ENCODE measurements at regions not wholly inside any gene's neighbourhood (a gene's known extent, or its start where the extent isn't known, plus 50 kb on each side); places are given as distances from the start of the nearest gene placed in this dataset.
"Not testable (repeated sequence)": the region's sequence is repeated elsewhere in the genome, so short reads cannot be mapped to it uniquely, and the experiment has no call there.

DNA sequence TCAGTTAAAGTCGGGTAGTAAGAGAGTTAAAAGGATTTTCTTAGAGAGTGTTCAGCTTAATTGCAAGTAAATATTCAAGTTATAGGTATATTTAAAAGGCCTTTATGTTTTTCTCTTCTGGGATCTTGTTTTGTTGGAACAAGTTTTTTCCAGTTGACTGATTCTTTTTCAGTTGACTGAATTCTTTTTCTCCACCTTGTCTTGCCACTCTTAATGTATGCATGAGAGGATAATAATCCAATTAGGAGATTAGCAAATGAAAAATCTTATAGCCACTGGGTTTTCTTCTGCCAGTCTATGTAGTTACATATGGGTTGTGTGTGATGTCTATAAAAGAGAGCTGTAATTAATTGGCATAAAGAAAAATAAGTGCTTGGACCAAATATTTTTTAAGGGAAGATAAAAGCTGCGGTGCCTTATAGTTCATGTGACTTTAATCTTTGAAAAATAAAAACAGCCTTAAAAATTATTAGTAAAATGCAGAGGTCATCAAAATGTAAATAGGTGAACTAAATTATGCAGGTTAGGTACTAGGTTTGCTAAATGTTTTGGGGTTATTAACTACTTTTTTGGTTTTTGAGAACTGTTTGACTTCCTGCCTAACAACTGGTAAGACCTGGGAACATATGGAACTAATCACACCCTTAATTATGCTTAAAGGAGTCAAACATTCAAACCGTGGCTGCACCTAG is 367.2 kb downstream of the HTR1B start:
- intact Hi-C loops (cut with DNase I): no loop called here
- DNase-seq (ENCODE audit: low spot score): no peak

DNA sequence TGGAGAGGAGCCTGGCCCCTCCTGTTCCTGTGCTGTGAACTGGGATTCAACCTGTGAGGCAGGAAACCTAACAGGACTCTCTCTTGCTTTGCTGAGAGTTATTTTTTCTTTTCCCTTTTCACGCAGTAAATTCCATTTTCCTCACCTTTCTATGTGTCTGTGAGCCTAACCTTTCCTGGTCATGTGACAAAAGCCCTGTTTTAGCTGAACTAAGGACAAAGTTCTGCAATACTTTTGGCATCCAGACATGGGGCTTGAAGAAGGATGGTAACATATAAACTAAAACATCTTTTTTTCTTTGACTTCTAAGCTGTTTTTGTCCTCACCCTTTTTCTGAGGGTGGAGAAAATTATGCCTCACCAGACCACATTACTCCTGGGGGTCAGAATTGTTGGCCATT is 368.5 kb downstream of the HTR1B start:
- intact Hi-C loops (cut with DNase I): no loop called here

DNA sequence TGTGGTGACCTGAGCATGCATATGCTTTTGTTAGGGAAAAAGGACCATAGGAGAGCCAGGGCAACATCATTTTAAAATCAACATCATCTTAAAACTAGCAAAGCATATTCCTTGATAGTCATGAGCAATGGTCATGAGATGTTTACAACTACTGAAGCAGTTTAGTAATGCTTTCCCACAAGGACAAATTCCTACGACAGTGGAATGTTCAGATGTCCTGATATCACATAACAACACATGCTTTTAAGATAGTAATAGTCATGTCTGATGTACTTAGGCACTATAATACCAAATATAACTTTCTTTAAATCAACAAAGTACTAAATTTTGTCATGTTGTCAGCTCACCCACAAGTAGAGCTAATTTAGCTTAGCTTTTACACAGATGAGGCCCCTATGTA is 370.3 kb downstream of the HTR1B start:
- intact Hi-C loops (cut with DNase I): no loop called here
- DNase-seq (ENCODE audit: low spot score): no peak

More for the DNA sequence above, 368.5 kb downstream of the HTR1B start:
- no peak for DNase-seq (ENCODE audit: low spot score)

DNA sequence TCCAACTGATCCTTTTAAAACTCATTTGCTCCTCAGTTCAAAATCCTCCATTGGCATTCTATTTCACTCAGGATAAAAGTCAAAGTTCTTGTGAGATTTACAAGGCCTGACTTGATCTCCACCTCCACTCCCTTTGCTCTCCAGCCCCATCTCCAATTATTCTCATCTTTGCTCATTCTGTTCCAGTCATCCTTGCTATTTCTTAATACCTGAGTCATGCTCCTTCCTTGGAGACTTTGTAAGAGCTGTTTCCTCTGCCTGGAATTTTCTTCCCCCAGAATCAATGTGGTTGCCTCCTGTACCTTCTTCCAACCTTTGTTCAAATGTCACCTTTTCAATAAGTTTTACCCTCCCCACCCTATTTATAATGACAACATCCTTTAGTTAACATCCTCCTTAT is 373.5 kb downstream of the HTR1B start:
- DNase-seq (ENCODE audit: low spot score): no peak
- intact Hi-C loops (cut with DNase I): no loop called here

DNA sequence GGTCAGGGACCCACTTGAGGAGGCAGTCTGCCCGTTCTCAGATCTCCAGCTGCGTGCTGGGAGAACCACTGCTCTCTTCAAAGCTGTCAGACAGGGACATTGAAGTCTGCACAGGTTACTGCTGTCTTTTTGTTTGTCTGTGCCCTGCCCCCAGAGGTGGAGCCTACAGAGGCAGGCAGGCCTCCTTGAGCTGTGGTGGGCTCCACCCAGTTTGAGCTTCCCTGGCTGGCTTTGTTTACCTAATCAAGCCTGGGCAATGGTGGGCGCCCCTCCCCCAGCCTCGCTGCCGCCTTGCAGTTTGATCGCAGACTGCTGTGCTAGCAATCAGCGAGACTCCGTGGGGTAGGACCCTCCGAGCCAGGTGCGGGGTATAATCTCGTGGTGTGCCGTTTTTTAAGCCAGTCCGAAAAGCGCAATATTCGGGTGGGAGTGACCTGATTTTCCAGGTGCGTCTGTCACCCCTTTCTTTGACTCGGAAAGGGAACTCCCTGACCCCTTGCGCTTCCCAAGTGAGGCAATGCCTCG is 375.4 kb downstream of the HTR1B start:
- DNase-seq (ENCODE audit: low spot score); intact Hi-C loops (cut with DNase I): not testable (repeated sequence)

DNA sequence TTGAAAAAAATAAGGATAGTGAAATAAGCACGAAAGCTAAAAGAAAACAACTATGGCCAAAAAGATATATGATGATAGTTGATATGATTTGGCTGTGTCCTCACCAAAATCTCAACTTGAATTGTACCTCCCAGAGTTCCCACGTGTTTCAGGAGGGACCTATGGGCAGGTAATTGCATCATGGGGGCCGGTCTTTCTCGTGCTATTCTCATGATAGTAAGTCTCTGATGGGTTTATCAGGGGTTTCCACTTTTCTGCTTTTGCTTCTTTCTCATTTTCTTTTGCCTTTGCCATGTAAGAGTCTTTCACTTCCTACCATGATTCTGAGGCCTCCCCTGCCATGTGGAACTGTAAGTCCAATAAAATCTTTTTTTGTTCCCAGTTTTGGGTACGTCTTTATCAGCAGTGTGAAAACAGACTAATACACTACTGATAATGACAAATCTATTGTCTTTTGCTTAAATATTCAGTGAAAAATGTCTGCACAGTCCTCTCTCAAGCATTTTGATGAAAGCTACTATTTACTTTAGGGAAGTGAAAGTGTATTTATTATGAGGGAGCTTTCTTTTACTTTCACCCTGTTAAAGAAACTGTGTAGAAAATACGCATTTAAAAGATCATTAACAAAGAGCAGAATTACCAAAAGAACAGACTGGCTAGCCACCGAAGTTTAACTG is 389.1 kb downstream of the HTR1B start:
- DNase-seq (ENCODE audit: low spot score): no peak
- intact Hi-C loops (cut with DNase I): no loop called here

DNA sequence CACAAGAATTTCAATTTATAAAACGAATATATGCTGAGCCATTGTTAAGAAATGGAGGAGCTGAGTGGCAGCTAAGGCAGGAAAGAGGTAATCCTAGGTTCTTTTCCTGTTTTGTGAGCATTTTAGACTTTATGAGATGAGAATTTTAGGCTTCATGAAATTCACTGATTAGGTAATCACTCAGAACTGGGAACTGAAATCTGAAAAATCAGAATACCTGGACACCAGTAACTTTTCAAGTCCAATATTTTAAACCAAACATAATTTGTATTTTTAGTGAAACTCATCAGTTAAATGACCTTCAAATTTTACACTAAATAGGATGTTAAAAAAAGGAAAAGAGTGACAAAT is 389.9 kb downstream of the HTR1B start:
- intact Hi-C loops (cut with DNase I): no loop called here
- no peak for DNase-seq (ENCODE audit: low spot score)

DNA sequence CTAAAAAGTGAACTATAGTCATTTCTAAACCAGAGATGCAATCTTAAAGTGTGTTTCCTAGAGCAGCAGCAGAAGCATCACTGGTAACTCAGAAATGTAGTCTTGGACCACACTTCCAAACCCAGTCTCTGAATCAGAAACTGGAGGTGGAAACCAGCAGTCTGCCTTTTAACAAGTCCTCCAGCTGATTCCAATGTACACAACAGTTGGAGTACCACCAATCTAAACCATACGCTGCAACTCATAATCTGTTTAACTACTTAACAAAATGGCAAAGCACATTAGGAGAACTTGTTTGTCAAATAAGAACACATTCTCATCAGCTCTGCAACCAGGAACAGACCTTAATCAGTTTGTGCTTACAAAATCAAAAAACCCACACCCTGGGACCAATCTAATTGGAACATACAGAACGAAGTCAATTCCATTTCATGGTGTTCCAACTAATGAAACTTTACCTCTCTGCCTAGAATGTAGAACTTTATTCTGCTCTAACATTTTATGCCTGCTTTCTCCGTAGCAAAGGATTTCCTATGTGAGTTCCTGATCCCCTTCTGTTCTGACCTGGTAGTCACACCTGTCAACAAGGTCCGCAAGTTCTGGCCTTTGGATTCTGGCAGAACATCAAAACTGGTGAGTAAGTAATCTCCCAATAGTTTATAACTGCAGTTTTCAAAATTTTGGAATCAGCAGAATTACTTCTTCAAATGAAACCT is 390.4 kb downstream of the HTR1B start:
- DNase-seq (ENCODE audit: low spot score): no peak
- intact Hi-C loops (cut with DNase I): no loop called here

DNA sequence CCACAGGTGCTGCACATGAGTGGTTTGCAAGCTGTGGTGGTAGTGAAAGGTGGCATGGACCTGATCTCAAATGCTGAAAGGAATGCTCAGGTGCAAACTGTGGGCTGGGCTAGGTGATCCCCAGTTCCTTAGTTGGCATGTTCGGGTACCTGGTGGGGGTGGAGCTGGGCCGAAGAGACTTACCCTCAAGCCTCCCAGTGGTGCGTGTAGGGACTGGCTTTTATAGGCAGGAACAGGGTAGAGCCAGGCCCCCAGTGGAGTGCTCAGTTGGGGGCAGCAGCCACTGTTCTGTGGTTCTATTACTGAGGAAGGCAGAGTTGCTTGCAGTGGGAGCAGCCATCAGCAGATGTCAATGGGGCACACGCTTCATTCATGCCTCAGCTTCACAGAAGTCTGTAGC is 399.8 kb downstream of the HTR1B start:
- DNase-seq (ENCODE audit: low spot score): no peak
- intact Hi-C loops (cut with DNase I): no loop called here

DNA sequence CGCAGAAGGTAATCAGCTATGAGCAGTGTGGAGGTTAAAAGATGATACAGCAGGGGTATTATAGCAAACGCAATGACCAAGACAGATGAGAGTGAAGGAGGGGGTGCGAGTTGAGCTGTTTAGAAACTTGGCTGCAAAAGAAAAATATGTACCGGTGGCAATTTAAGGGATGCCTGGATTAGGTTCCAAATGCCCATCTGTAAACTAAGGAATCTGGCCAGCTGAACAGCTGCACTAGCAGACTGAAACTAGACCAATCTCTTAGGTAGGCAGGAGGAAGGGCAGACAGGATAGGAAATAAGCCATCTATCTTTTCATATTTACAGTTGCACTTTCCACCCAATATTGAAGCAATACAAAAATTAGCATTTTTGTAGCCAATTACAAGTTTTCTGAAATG is 407.6 kb downstream of the HTR1B start:
- intact Hi-C loops (cut with DNase I): no loop called here
- no peak for DNase-seq (ENCODE audit: low spot score)

DNA sequence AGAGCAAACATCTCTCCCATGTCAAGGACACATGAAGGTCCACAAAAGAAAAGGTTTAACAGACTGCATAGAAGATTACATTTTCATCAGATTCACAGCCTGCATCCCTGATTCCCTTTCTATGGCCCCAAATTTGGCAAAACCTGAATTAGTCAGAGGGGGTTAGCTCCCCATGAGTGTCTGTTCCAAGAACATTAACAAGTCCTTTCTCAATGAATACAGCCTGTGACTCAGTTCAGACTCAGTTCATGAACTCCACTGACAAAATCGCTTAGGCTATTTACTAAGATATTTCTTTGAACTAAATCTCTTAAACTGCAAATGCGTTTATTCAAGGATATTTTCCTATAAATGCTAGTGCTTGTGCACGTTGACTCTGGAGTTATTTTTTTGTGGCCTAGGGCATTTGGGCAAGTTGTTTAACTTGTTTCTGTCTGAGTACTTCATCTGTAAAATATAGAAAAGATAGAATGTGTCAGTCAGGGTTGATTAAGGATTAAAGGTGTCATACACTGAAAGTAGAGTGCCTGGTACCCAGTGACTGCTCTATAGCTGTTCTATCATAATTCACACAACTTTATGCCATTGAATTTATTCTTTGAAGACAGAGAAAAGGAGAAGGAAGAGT is 422.6 kb downstream of the HTR1B start:
- DNase-seq (ENCODE audit: low spot score): no peak
- intact Hi-C loops (cut with DNase I): no loop called here

DNA sequence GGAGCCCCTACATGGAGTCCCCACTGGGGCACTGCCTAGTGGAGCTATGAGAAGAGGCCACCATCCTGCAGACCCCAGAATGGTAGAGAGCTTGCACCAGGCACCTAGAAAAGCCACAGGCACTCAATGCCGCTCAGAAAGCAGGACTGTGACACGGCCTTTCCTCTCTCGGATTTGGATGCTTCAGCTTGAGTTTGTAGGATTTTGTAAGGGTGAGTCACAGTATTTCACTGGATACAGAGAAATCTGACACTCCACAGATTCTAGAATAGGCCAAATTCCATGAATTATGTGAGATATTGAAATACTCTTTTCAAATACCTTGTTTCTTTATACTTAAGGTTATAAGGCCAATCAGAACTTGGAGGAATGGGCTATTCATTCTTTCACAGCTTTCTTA is 424.5 kb downstream of the HTR1B start:
- intact Hi-C loops (cut with DNase I): no loop called here
- DNase-seq (ENCODE audit: low spot score): no peak

DNA sequence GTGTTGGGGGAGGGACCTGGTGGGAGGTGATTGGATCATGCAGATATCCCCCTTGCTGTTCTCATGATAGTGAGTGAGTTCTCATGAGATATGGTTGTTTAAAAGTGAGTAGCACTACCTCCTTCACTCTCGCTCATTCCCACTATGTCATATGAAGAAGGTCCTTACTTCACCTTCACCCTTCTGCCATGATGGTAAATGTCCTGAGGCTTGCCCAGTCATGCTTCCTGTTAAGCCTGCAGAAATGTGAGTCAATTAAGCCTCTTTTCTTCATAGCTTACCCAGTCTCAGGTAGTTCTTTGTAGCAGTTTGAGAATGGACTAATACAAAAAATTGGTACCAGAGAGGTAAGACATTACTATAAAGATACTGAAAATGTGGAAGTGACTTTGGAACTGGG is 425.9 kb downstream of the HTR1B start:
- DNase-seq (ENCODE audit: low spot score): no peak
- intact Hi-C loops (cut with DNase I): no loop called here

DNA sequence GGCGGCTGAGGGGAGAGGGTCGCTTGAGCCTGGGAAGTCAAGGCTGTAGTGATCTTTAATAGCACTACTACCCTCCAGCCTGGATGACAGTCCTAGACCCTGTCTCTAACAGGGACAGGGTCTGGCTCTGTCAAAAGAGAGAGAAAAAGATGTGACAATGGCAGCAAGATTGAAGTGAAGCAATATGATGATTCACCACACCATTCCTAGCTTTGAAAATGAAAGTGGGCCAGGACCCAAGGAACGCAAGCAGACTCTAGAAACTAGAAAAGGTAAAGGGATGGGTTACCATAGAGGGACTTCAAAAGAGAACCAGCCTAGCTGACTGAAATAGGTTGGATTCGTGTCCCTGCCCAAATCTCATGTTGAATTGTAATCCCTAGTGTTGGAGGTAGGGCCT is 426.9 kb downstream of the HTR1B start:
- intact Hi-C loops (cut with DNase I): no loop called here
- no peak for DNase-seq (ENCODE audit: low spot score)

DNA sequence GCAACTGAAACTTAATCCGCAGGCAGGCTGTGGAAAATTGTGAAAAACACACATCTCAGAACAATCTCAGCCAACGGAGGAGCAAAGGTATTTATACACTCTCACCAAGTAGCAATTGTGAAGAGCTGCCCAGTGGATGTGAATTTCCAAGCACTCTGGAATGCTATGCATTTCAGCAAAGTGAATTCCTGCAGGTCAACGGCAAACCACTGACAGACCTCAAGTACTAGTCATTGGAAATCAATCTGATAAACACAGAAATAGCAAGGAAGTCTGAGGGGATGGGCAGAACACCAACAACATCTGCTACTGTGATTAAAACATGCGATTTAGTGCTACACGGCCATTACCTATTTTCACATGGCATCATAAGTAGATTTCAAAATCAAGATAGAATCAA is 429.1 kb downstream of the HTR1B start:
- intact Hi-C loops (cut with DNase I): no loop called here
- no peak for DNase-seq (ENCODE audit: low spot score)

DNA sequence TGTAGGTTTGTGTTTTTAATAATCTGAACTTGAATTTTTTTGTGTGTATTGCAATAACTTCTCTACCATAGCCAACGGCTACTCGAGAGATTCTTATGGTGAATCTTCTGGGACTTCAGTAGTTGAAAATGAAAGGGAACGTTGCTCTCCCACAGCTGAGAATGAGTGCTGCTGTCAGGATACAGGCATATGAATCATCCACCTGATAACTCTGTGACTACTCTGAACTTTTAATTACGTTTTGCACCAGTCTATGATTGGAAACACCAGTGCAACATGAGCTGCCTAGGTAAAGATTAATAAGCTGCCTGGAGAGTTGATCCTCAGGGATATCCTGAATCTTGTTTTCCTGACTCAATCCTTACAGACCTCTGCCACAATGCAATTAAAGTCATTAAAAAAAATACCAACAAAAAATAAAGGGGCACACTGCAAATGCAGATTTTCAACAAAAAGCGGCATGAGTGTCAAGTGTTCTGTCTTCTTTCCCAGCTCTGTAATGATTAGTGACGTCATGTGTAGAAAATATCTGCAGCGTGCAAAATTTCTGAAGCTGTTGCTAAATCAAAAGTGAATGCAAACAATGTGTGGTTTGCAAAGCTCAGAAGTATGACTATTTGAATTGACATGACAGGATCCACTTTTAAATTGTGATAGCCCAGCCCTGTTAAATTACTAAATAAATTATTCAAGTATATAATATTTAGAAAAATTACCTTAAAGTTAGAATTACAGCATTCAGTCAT is 432.2 kb downstream of the HTR1B start:
- intact Hi-C loops (cut with DNase I): no loop called here
- no peak for DNase-seq (ENCODE audit: low spot score)

DNA sequence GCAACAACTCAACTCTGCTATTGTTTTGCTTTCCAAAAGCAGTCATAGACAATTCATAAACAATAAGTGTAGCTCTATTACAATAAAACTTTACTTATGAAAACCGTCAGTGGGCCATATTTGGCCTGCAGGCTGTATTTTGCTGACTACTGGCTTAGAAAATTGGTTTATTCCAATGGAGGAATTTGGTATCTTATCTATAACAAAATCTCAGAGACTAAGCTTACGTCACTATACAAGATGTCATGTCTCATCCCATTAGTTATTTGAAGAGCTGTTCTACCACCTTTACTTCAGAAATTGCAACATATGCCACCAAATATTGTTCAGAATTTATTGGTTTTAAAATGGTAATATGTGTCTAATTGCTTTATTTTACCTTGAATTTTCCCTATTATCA is 436.9 kb downstream of the HTR1B start:
- intact Hi-C loops (cut with DNase I): no loop called here
- no peak for DNase-seq (ENCODE audit: low spot score)

DNA sequence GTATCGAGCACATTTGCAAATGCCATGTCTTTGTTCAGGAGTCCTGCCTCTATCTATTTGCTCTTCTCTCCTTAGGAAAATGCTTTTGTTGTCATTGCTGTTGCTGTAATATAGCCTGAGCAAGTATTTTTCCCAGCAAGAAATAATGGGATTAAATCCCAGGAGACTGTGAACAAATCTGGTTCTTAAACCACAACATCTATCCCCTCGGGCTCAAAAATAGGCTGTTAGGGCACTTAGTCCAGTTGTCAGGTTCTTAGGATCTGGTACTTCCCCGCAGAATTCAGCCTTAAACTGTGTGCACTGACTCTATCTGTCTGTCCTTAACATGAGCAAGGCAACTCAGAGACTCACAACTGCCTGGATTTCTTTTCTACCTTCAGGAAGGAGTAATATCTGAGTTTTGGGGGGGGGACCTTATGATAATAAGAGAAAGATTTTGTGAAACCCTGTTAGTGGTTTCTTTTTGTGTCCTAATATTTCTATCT is 437.5 kb downstream of the HTR1B start:
- DNase-seq (ENCODE audit: low spot score): no peak

DNA sequence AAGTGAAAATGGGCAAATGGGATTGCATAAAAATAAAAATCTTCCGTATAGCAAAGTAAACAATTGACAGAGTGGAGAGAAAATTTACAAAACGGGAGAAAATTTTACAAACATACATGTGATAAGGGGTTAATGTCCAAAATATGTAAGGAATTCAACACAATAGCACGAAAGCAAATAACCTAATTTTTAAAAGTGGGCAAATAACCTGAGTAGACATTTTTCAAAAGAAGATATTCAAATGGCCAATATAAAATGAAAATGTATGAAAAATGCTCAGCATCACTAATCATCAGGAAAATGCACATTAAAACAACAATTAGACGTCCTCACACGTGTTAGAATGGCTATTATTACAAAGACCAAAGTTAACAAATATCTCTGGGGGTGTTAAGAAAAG is 441.5 kb downstream of the HTR1B start:
- DNase-seq (ENCODE audit: low spot score): no peak
- intact Hi-C loops (cut with DNase I): no loop called here

More for the DNA sequence above, 437.5 kb downstream of the HTR1B start:
- intact Hi-C loops (cut with DNase I): no loop called here

DNA sequence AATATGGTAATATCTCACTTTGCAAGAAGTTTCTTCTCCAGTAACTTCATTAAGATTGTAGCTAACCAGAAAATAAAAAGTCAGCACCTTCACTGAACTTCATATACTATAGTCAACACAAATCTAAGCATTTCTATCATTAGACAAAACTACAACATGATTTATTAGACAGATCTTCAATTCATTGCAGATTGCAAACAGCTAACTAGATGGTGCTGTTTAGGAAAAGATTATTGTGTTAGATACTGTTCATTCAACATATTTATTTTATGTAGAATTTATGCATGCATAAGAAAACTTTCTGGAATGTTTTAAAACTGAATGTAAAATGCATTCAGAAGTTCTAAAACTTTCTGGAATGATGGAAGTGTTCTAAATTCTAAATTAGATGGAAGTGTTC is 442.1 kb downstream of the HTR1B start:
- intact Hi-C loops (cut with DNase I): no loop called here
- no peak for DNase-seq (ENCODE audit: low spot score)
